ENCODE measurements at regions not wholly inside any gene's neighbourhood (a gene's known extent, or its start where the extent isn't known, plus 50 kb on each side); places are given as distances from the start of the nearest gene placed in this dataset.
"Not testable (repeated sequence)": the region's sequence is repeated elsewhere in the genome, so short reads cannot be mapped to it uniquely, and the experiment has no call there.

- CTCF ChIA-PET (ENCODE audit: unreplicated experiment), result no interaction called here
- Histone ChIP-seq H3K9me3 (ENCODE audit: low read length) (0 out of 2 replicates have a peak, but pooled peaks cover 4% of the 10 kb centered on the region), H3K4me3 (ENCODE audit: low read depth, low read length, poor library complexity, severe bottlenecking) (no peak overlapping the region), H2AFZ (ENCODE audit: low read length) (no peak overlapping the region), H3K9me2 (ENCODE audit: insufficient read depth, low read length) (no peaks in the 10 kb centered on the region), H3K36me3 (ENCODE audit: insufficient read depth, low read length) (no peaks in the 10 kb centered on the region), H3K4me2 (ENCODE audit: low read length) (no peak overlapping the region), H4K20me1 (ENCODE audit: insufficient read depth, low read length) (no peaks in the 10 kb centered on the region), H3K79me2 (ENCODE audit: insufficient read depth, low read depth, low read length) (no peaks in the 10 kb centered on the region), H3K4me1 (ENCODE audit: insufficient read depth, low read length, poor library complexity, severe bottlenecking) (no peaks in the 10 kb centered on the region), H3K27ac (ENCODE audit: low read depth, low read length, poor library complexity, severe bottlenecking) (no peak overlapping the region)
- POLR2A ChIA-PET, result no interaction called here
- intact Hi-C loops (cut with micrococcal nuclease; ENCODE audit: unreplicated experiment), result no loop called here
- no peak for TF ChIP-seq EZH2phosphoT487 (IDR thresholded peaks at IDR 0.05; ENCODE audit: borderline replicate concordance, low read depth, low read length)
- TF ChIP-seq CTCF (conservative IDR thresholded peaks at IDR 0.05; ENCODE audit: low read length), result no peak
- BruUV-seq (replicated peaks), result no TSS peak
- no peak for DNase-seq (ENCODE audit: low spot score)
Measured at GRCh38 chr11:39628311-39628710, 1831.1 kb downstream of the LRRC4C start.

DNA sequence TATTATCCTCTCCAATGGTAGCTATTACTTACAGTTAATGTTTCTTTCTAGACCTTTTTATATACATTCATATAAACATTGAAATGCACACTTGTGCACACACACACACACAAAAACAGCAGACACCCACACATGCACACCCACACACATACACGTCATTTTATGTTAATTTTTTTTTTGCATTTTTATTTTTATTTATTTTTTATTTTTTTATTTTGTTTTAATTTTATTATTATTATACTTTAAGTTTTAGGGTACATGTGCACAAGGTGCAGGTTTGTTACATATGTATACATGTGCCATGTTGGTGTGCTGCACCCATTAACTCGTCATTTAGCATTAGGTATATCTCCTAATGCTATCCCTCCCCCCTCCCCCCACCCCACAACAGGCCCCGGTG lies 1839.1 kb downstream of the LRRC4C start:
- H4K20me1 ChIP-seq (ENCODE audit: insufficient read depth, low read length); intact Hi-C loops (cut with micrococcal nuclease; ENCODE audit: unreplicated experiment); H3K4me2 ChIP-seq (ENCODE audit: low read length); H3K9me2 ChIP-seq (ENCODE audit: insufficient read depth, low read length); H3K27ac ChIP-seq (ENCODE audit: low read depth, low read length, poor library complexity, severe bottlenecking); CTCF ChIA-PET (ENCODE audit: unreplicated experiment); DNase-seq (ENCODE audit: low spot score); H3K9me3 ChIP-seq (ENCODE audit: low read length); H2AFZ ChIP-seq (ENCODE audit: low read length); H3K4me1 ChIP-seq (ENCODE audit: insufficient read depth, low read length, poor library complexity, severe bottlenecking); H3K4me3 ChIP-seq (ENCODE audit: low read depth, low read length, poor library complexity, severe bottlenecking); BruUV-seq (replicated peaks); POLR2A ChIA-PET; H3K36me3 ChIP-seq (ENCODE audit: insufficient read depth, low read length); H3K79me2 ChIP-seq (ENCODE audit: insufficient read depth, low read depth, low read length): not testable (repeated sequence)

DNA sequence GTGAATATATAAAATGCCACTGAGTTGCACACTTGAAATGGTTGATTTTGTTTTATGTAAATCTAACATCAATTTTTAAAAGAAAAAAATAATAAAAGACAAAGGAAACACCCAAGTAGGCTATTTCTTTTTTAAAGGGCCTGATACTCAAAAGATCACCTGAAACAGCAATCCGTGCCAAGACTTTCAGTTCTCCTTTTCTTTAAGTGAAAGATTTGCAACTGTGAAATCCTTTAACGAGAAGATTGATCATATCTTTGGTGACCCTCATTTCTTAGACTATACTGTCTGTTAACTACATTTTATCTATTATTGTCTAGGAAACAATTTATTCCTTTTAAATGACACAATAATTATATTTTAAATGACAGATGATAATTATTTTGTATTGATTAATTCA lies 1841.5 kb downstream of the LRRC4C start:
- no peaks in the 10 kb centered on the region for H3K79me2 ChIP-seq (ENCODE audit: insufficient read depth, low read depth, low read length)
- H3K4me2 ChIP-seq (ENCODE audit: low read length), result no peak overlapping the region
- H3K9me3 ChIP-seq (ENCODE audit: low read length), result 0 out of 2 replicates have a peak, but pooled peaks cover 5% of the 10 kb centered on the region
- H3K36me3 ChIP-seq (ENCODE audit: insufficient read depth, low read length), result no peaks in the 10 kb centered on the region
- BruUV-seq (replicated peaks), result no TSS peak
- intact Hi-C loops (cut with micrococcal nuclease; ENCODE audit: unreplicated experiment), result no loop called here
- ChIA-PET POLR2A (no interaction called here), CTCF (ENCODE audit: unreplicated experiment) (no interaction called here)
- TF ChIP-seq EZH2phosphoT487 (IDR thresholded peaks at IDR 0.05; ENCODE audit: borderline replicate concordance, low read depth, low read length) (no peak), CTCF (conservative IDR thresholded peaks at IDR 0.05; ENCODE audit: low read length) (no peak)
- no peak overlapping the region for H3K4me3 ChIP-seq (ENCODE audit: low read depth, low read length, poor library complexity, severe bottlenecking)
- DNase-seq (ENCODE audit: low spot score), result no peak
- H3K9me2 ChIP-seq (ENCODE audit: insufficient read depth, low read length), result no peaks in the 10 kb centered on the region
- no peaks in the 10 kb centered on the region for H3K4me1 ChIP-seq (ENCODE audit: insufficient read depth, low read length, poor library complexity, severe bottlenecking)
- no peak overlapping the region for H2AFZ ChIP-seq (ENCODE audit: low read length)
- H3K27ac ChIP-seq (ENCODE audit: low read depth, low read length, poor library complexity, severe bottlenecking), result no peak overlapping the region
- H4K20me1 ChIP-seq (ENCODE audit: insufficient read depth, low read length), result no peaks in the 10 kb centered on the region
